H1 (cell line): ENCODE measurements at regions not wholly inside any gene's neighbourhood (a gene's known extent, or its start where the extent isn't known, plus 50 kb on each side); places are given as distances from the start of the nearest gene placed in this dataset.

Experiments
- CTCF ChIA-PET: fragments of 300-600 bp; sonication (Branson Sonifier 250); formaldehyde crosslinking; loops from one replicate; lab custom pipeline; 2021; ENCODE audit not compliant: partially characterized antibody; lab: Charles Lee
- POLR2A ChIA-PET: fragments of 300-600 bp; sonication (Branson Sonifier 250); formaldehyde crosslinking; loops from one replicate; lab custom pipeline; 2021; ENCODE audit warnings: inconsistent platforms; ENCODE audit not compliant: partially characterized antibody; lab: Charles Lee
- DNase-seq, 2 experiments: peaks; one replicate each; pipeline versions ENCODE4 v3.0.0 to v3.0.0-alpha.2; 2010 to 2022; ENCODE audit warnings: low spot score in 2 of 2, low read depth in 1 of 2, mixed read lengths in 1 of 2
- FAIRE-seq: peaks from 2 replicates; lab custom pipeline; 2011; peaks lifted over from hg19 to GRCh38; lab: Jason Lieb, UNC
- H2AFZ ChIP-seq: 2 replicates; pipeline ENCODE4 v1.8.1; 2012; ENCODE audit warnings: low read length, inconsistent platforms
- H2AK5ac ChIP-seq: 2 replicates; pipeline ENCODE4 v1.6.1; 2013; ENCODE audit warnings: low read depth, low read length
- H2BK120ac ChIP-seq: replicated peaks from 2 replicates; pipeline ENCODE3; 2013; ENCODE audit warnings: low read depth, low read length, inconsistent platforms
- H2BK12ac ChIP-seq: 2 replicates; pipeline ENCODE4 v1.6.1; 2013; ENCODE audit warnings: low read depth, low read length
- H2BK15ac ChIP-seq: 2 replicates; pipeline ENCODE4 v1.6.1; 2013; ENCODE audit warnings: low read length
- H2BK20ac ChIP-seq: 2 replicates; pipeline ENCODE4 v1.6.1; 2013; ENCODE audit warnings: low read length
- H2BK5ac ChIP-seq: 2 replicates; pipeline ENCODE4 v1.6.1; 2013; ENCODE audit warnings: low read depth, low read length
- H3K14ac ChIP-seq: 2 replicates; pipeline ENCODE4 v1.6.1; 2013; ENCODE audit warnings: inconsistent platforms; ENCODE audit not compliant: insufficient read length
- H3K18ac ChIP-seq: 2 replicates; pipeline ENCODE4 v1.6.1; 2013; ENCODE audit warnings: low read length; ENCODE audit errors: extremely low read depth
- H3K23ac ChIP-seq: 2 replicates; pipeline ENCODE4 v1.6.1; 2013; ENCODE audit warnings: inconsistent platforms; ENCODE audit not compliant: insufficient read length
- H3K23me2 ChIP-seq: 2 replicates; pipeline ENCODE4 v1.6.1; 2013; ENCODE audit warnings: low read depth, low read length
- H3K27ac ChIP-seq: 2 replicates; pipeline ENCODE4 v1.6.1; 2011; ENCODE audit warnings: low read depth, low read length, inconsistent platforms
- H3K27me3 ChIP-seq, 4 experiments: replicated peaks in 1 of 4; 1 replicate in 1 of 4; 2 replicates in 3 of 4; pipeline versions ENCODE4 v1.6.1 to v1.8.1; 2011 to 2013; ENCODE audit warnings: low read length in 3 of 4, mild to moderate bottlenecking in 3 of 4, inconsistent platforms in 2 of 4, mixed read lengths in 2 of 4, moderate library complexity in 1 of 4; ENCODE audit not compliant: control insufficient read depth in 3 of 4, insufficient read depth in 3 of 4; ENCODE audit errors: extremely low read depth in 1 of 4
- H3K36me3 ChIP-seq, 4 experiments: 2 replicates each; pipeline versions ENCODE4 v1.6.1 to v1.8.1; 2011 to 2013; ENCODE audit warnings: mild to moderate bottlenecking in 4 of 4, low read length in 3 of 4, moderate library complexity in 2 of 4, control low read depth in 1 of 4, inconsistent platforms in 1 of 4; ENCODE audit not compliant: insufficient read depth in 4 of 4, control insufficient read depth in 2 of 4
- H3K4ac ChIP-seq: replicated peaks from 2 replicates; pipeline ENCODE3; 2013; ENCODE audit warnings: low read length, low read depth, mixed read lengths, inconsistent platforms; ENCODE audit not compliant: insufficient read length
- H3K4me1 ChIP-seq, 4 experiments: replicated peaks in 1 of 4; 1 replicate in 1 of 4; 2 replicates in 3 of 4; pipeline versions ENCODE4 v1.6.1 to v1.8.1; 2011 to 2013; ENCODE audit warnings: low read length in 3 of 4, inconsistent platforms in 2 of 4, mixed read lengths in 1 of 4; ENCODE audit not compliant: insufficient read depth in 4 of 4, control insufficient read depth in 3 of 4
- H3K4me2 ChIP-seq, 2 experiments: 2 replicates each; pipeline versions ENCODE4 v1.6.1 to v1.8.1; 2011 to 2013; ENCODE audit warnings: low read depth in 2 of 2, low read length in 2 of 2, control low read depth in 1 of 2, inconsistent platforms in 1 of 2, mild to moderate bottlenecking in 1 of 2; ENCODE audit not compliant: insufficient read depth in 1 of 2
- H3K4me3 ChIP-seq, 4 experiments: fragments of 200-600, 300-600 bp in 1 of 4; sonication (generic), shearing (Covaris generic), sonication (Bioruptor Twin) in 1 of 4; 2 replicates each; pipeline versions ENCODE4 v1.5.1 to v1.8.1; 2011 to 2016; ENCODE audit warnings: low read length in 4 of 4, low read depth in 3 of 4, control low read depth in 2 of 4, inconsistent platforms in 2 of 4, mild to moderate bottlenecking in 2 of 4, mixed read lengths in 1 of 4, moderate library complexity in 1 of 4; ENCODE audit not compliant: insufficient read depth in 2 of 4; ENCODE audit errors: extremely low read depth in 1 of 4
- H3K56ac ChIP-seq: replicated peaks from 2 replicates; pipeline ENCODE3; 2013; ENCODE audit warnings: low read depth, mild to moderate bottlenecking, mixed read lengths, low read length, inconsistent platforms; ENCODE audit not compliant: insufficient read length
- H3K79me1 ChIP-seq: 2 replicates; pipeline ENCODE4 v1.6.1; 2013; ENCODE audit warnings: low read depth, low read length, control low read depth
- H3K79me2 ChIP-seq, 2 experiments: 2 replicates each; pipeline versions ENCODE4 v1.6.1 to v1.8.1; 2012 to 2013; ENCODE audit warnings: low read length in 2 of 2, mild to moderate bottlenecking in 2 of 2, inconsistent platforms in 1 of 2; ENCODE audit not compliant: insufficient read depth in 2 of 2, control insufficient read depth in 1 of 2
- H3K9ac ChIP-seq, 4 experiments: replicated peaks in 1 of 4; 1 replicate in 1 of 4; 2 replicates in 3 of 4; pipeline versions ENCODE4 v1.6.1 to v1.8.1; 2011 to 2013; ENCODE audit warnings: low read depth in 3 of 4, low read length in 3 of 4, control low read depth in 2 of 4, mild to moderate bottlenecking in 2 of 4, moderate library complexity in 2 of 4, inconsistent platforms in 1 of 4; ENCODE audit errors: extremely low read depth in 1 of 4
- H3K9me3 ChIP-seq, 2 experiments: 2 replicates each; pipeline versions ENCODE4 v1.6.1 to v1.8.1; 2012 to 2013; ENCODE audit warnings: mild to moderate bottlenecking in 2 of 2, moderate library complexity in 2 of 2, control low read depth in 1 of 2, inconsistent platforms in 1 of 2, low read depth in 1 of 2, low read length in 1 of 2, mixed read lengths in 1 of 2; ENCODE audit not compliant: insufficient read depth in 2 of 2
- H4K20me1 ChIP-seq, 2 experiments: replicated peaks in 1 of 2; 2 replicates each; pipeline versions ENCODE3 to v1.8.1; 2011 to 2013; ENCODE audit warnings: inconsistent platforms in 2 of 2, low read length in 2 of 2, mild to moderate bottlenecking in 1 of 2; ENCODE audit not compliant: insufficient read depth in 2 of 2, control insufficient read depth in 1 of 2
- H4K5ac ChIP-seq: 2 replicates; pipeline ENCODE4 v1.6.1; 2013; ENCODE audit warnings: low read length, low read depth, mixed read lengths, inconsistent platforms; ENCODE audit not compliant: insufficient read length
- H4K8ac ChIP-seq: 2 replicates; pipeline ENCODE4 v1.8.0; 2013; ENCODE audit warnings: mild to moderate bottlenecking, moderate library complexity, low read length, inconsistent platforms; ENCODE audit not compliant: insufficient read depth; ENCODE audit errors: extremely low read depth
- H4K91ac ChIP-seq: replicated peaks from 2 replicates; pipeline ENCODE3; 2013; ENCODE audit warnings: low read length, mixed read lengths, inconsistent platforms; ENCODE audit not compliant: insufficient read length
- BCL11A ChIP-seq, 2 experiments: IDR thresholded peaks; one replicate each; pipeline ENCODE4 v1.6.1; 2011; ENCODE audit warnings: low read depth in 2 of 2, low read length in 2 of 2, mild to moderate bottlenecking in 2 of 2
- CTCF ChIP-seq, 3 experiments: IDR thresholded peaks; 1 replicate in 2 of 3; 2 replicates in 1 of 3; pipeline versions ENCODE4 v1.5.1 to v1.6.1; 2011; ENCODE audit warnings: low read length in 3 of 3, mild to moderate bottlenecking in 3 of 3, inconsistent platforms in 2 of 3, low read depth in 1 of 3, moderate library complexity in 1 of 3; ENCODE audit not compliant: insufficient read depth in 1 of 3; ENCODE audit errors: control extremely low read depth in 1 of 3

DNA sequence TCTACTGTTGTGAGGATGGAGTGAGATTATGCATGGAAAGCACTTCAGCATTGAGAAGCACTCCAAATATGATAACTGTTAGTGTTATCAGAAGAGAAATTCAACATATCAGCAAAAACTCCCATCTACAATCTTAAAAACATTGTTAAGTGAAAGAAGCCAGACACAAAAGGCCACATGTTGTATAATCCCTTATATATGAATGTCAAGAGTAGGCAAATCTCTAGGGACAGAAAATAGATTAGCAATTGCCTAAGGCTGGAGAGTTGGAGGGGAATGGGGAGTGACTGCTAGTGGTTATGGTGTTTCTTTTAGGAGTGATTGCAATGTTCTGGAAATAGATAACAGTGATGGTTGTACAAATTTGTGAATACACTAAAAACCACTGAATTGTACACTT, 122.5 kb upstream of the LNX1 start:
- Histone ChIP-seq H2BK20ac (no peak overlapping the region), H4K20me1 (no peaks in the 10 kb centered on the region), H3K4me3 (no peak overlapping the region), H3K4ac (no peak overlapping the region), H4K91ac (no peak overlapping the region), H3K79me2 (no peaks in the 10 kb centered on the region), H3K9me3 (no peaks in the 10 kb centered on the region), H3K36me3 (no peaks in the 10 kb centered on the region), H3K79me1 (no peaks in the 10 kb centered on the region), H2AK5ac (no peak overlapping the region), H3K9ac (no peak overlapping the region), H2BK15ac (no peak overlapping the region), H2BK12ac (no peak overlapping the region), H4K5ac (no peak overlapping the region), H3K27me3 (no peaks in the 10 kb centered on the region), H3K4me1 (no peaks in the 10 kb centered on the region), H3K18ac (no peak overlapping the region), H3K56ac (no peak overlapping the region), H4K8ac (no peak overlapping the region), H2BK120ac (no peak overlapping the region), H3K4me2 (no peak overlapping the region), H3K14ac (no peak overlapping the region), H2AFZ (no peak overlapping the region), H3K23me2 (no peaks in the 10 kb centered on the region), H3K27ac (no peak overlapping the region), H2BK5ac (no peak overlapping the region), H3K23ac (no peak overlapping the region)
- no peak for DNase-seq
- no peak for FAIRE-seq
- ChIA-PET CTCF (interaction anchor here (1.1 to 1.6 kb wide), 3 partner anchors 9 to 224 kb away, joined by 3 to 5 read pairs (median 4); no protein-coding TSS in a partner anchor), POLR2A (no interaction called here)
- TF ChIP-seq BCL11A (IDR thresholded peaks at IDR 0.05; ENCODE audit: low read depth in 2 of 2, low read length in 2 of 2): no peak
- no peak for TF ChIP-seq CTCF (IDR thresholded peaks at IDR 0.05; ENCODE audit: control extremely low read depth in 1 of 3, insufficient read depth in 1 of 3, low read depth in 1 of 3, low read length in 3 of 3)
